ENCODE measurements at regions not wholly inside any gene's neighbourhood (a gene's known extent, or its start where the extent isn't known, plus 50 kb on each side); places are given as distances from the start of the nearest gene placed in this dataset.

GRCh38 chr13:63199508-63199907 lies 1783.9 kb upstream of the PCDH20 start:
- no peak for DNase-seq

- DNase-seq = no peak
These were observed 1782.4 kb upstream of the PCDH20 start for GRCh38 chr13:63198071-63198470.

GRCh38 chr13:63195726-63196125 lies 1780.1 kb upstream of the PCDH20 start:
- no peak for DNase-seq

- DNase-seq = no peak
These were observed 1775.1 kb upstream of the PCDH20 start for GRCh38 chr13:63190742-63191141.

GRCh38 chr13:63190219-63190618 lies 1774.6 kb upstream of the PCDH20 start:
- DNase-seq = no peak

GRCh38 chr13:63189712-63190111 lies 1774.1 kb upstream of the PCDH20 start:
- DNase-seq = no peak

GRCh38 chr13:63184693-63185092 lies 1769.0 kb upstream of the PCDH20 start:
- DNase-seq = no peak

- DNase-seq = no peak
These were observed 1759.9 kb upstream of the PCDH20 start for GRCh38 chr13:63175536-63175935.

GRCh38 chr13:63167699-63168337 lies 1752.2 kb upstream of the PCDH20 start:
- no peak for DNase-seq

GRCh38 chr13:63166345-63166744 lies 1750.7 kb upstream of the PCDH20 start:
- DNase-seq = no peak

- no peak for DNase-seq
These were observed 1748.3 kb upstream of the PCDH20 start for GRCh38 chr13:63163903-63164302.

GRCh38 chr13:63161219-63161618 lies 1745.6 kb upstream of the PCDH20 start:
- DNase-seq = no peak

- DNase-seq = no peak
These were observed 1741.2 kb upstream of the PCDH20 start for GRCh38 chr13:63156816-63157215.

- DNase-seq = no peak
These were observed 1733.7 kb upstream of the PCDH20 start for GRCh38 chr13:63149375-63149774.

- no peak for DNase-seq
These were observed 1723.6 kb upstream of the PCDH20 start for GRCh38 chr13:63139277-63139676.

- no peak for DNase-seq
These were observed 1714.3 kb upstream of the PCDH20 start for GRCh38 chr13:63129995-63130394.

GRCh38 chr13:63128716-63129115 lies 1713.1 kb upstream of the PCDH20 start:
- DNase-seq = no peak

GRCh38 chr13:63124863-63125262 lies 1709.2 kb upstream of the PCDH20 start:
- no peak for DNase-seq

GRCh38 chr13:63120883-63121282 lies 1705.2 kb upstream of the PCDH20 start:
- DNase-seq = no peak

GRCh38 chr13:63117710-63118109 lies 1702.1 kb upstream of the PCDH20 start:
- DNase-seq = no peak

GRCh38 chr13:63112799-63113395 lies 1697.2 kb upstream of the PCDH20 start:
- no peak for DNase-seq

- no peak for DNase-seq
These were observed 1694.8 kb upstream of the PCDH20 start for GRCh38 chr13:63110466-63110865.

GRCh38 chr13:63107179-63107943 lies 1691.7 kb upstream of the PCDH20 start:
- DNase-seq = no peak

- no peak for DNase-seq
These were observed 1679.1 kb upstream of the PCDH20 start for GRCh38 chr13:63094717-63095116.

All from activated CD8-positive, alpha-beta memory T cell treated with anti-CD3 and anti-CD28 coated beads, Interleukin-2, amount 50 U/mL, for 4 hours (primary cell).